ENCODE measurements at regions not wholly inside any gene's neighbourhood (a gene's known extent, or its start where the extent isn't known, plus 50 kb on each side); places are given as distances from the start of the nearest gene placed in this dataset.
"Not testable (repeated sequence)": the region's sequence is repeated elsewhere in the genome, so short reads cannot be mapped to it uniquely, and the experiment has no call there.

- no peak overlapping the region for H3K27ac Mint-ChIP-seq
- POLR2A ChIA-PET = no interaction called here
- peaks cover 17% of the 10 kb centered on the region for H3K9me3 Mint-ChIP-seq
- H3K36me3 Mint-ChIP-seq = peaks cover 11% of the 10 kb centered on the region
- ATAC-seq = peak; percentile 71
- peaks cover 2% of the 10 kb centered on the region; the same call in 1 of the 2 replicates for H3K4me1 Mint-ChIP-seq
- no peak overlapping the region for H3K4me3 Mint-ChIP-seq
- CTCF ChIA-PET = interaction anchor here (0.7 to 1.0 kb wide), 3 partner anchors 59 to 1791 kb away, joined by 3 read pairs; no protein-coding TSS in a partner anchor
- DNase-seq (ENCODE audit: low spot score) = no peak
- peaks cover 21% of the 10 kb centered on the region for H3K27me3 Mint-ChIP-seq (ENCODE audit: low read depth)
- peak; percentile 58 for TF ChIP-seq CTCF (IDR thresholded peaks at IDR 0.05)
- no peak for TF ChIP-seq ZNF396 (CRISPR knock-in tag; IDR thresholded peaks at IDR 0.05; ENCODE audit: borderline replicate concordance)
Observed at GRCh38 chr10:29386342-29386999, 97.6 kb downstream of the LYZL1 start.

- POLR2A ChIA-PET = no interaction called here
- Mint-ChIP-seq H3K4me3 (no peak overlapping the region), H3K4me1 (peaks cover 7% of the 10 kb centered on the region), H3K27ac (peak overlapping the region; percentile 23; the same call in 1 of the 2 replicates), H3K36me3 (peaks cover 11% of the 10 kb centered on the region), H3K27me3 (ENCODE audit: low read depth) (peaks cover 14% of the 10 kb centered on the region), H3K9me3 (peaks cover 17% of the 10 kb centered on the region)
- no peak for ATAC-seq
- CTCF ChIA-PET = interaction anchor here (0.7 to 1.0 kb wide), 2 partner anchors 59 to 191 kb away, joined by 3 read pairs; no protein-coding TSS in a partner anchor
- no peak for DNase-seq (ENCODE audit: low spot score)
- no peak for TF ChIP-seq ZNF138 (CRISPR knock-in tag; conservative IDR thresholded peaks at IDR 0.05)
- no peak for TF ChIP-seq CTCF (IDR thresholded peaks at IDR 0.05)
- TF ChIP-seq NR3C1 (CRISPR knock-in tag; conservative IDR thresholded peaks at IDR 0.05; ENCODE audit: low read depth) = no peak
- TF ChIP-seq ZBTB21 (CRISPR knock-in tag; IDR thresholded peaks at IDR 0.05; ENCODE audit: borderline replicate concordance) = no peak
- no peak for TF ChIP-seq GRHL2 (CRISPR knock-in tag; IDR thresholded peaks at IDR 0.05; ENCODE audit: insufficient replicate concordance, severe bottlenecking)
- TF ChIP-seq ATF2 (CRISPR knock-in tag; IDR thresholded peaks at IDR 0.05; ENCODE audit: borderline replicate concordance, low read depth) = no peak
- no peak for TF ChIP-seq ZNF423 (CRISPR knock-in tag; IDR thresholded peaks at IDR 0.05)
- TF ChIP-seq TEAD1 (CRISPR knock-in tag; IDR thresholded peaks at IDR 0.05) = no peak
- no peak for TF ChIP-seq NR1H2 (CRISPR knock-in tag; IDR thresholded peaks at IDR 0.05)
- no peak for TF ChIP-seq SMAD3 (CRISPR knock-in tag; IDR thresholded peaks at IDR 0.05; ENCODE audit: borderline replicate concordance)
- TF ChIP-seq HMGXB4 (CRISPR knock-in tag; IDR thresholded peaks at IDR 0.05) = no peak
- no peak for TF ChIP-seq ETV6 (CRISPR knock-in tag; IDR thresholded peaks at IDR 0.05)
- TF ChIP-seq ZMAT4 (CRISPR knock-in tag; IDR thresholded peaks at IDR 0.05) = no peak
Observed at GRCh38 chr10:29387269-29387668, 98.4 kb downstream of the LYZL1 start.

DNA sequence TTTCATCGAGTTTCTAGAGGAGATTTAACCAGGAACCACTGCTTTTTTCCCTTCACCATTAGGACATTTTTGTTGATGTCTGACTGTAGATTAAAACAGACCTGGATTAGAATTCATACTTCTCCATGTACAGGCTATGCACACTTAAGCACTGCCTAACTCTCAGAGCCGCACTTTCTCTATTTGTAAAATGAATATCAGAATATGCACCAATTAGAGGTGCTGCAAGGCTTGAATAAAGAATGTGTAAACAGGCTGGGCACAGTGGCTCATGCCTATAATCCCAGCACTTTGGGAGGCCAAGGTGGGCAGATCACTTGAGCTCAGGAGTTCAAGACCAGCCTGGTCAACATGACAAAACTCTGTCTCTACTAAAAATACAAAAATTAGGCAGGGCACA lies 99.2 kb downstream of the LYZL1 start:
- H3K27me3 Mint-ChIP-seq (ENCODE audit: low read depth); H3K4me1 Mint-ChIP-seq; DNase-seq (ENCODE audit: low spot score); H3K36me3 Mint-ChIP-seq; H3K4me3 Mint-ChIP-seq; POLR2A ChIA-PET; ATAC-seq; H3K27ac Mint-ChIP-seq: not testable (repeated sequence)
- CTCF ChIA-PET = interaction anchor here (0.8 to 1.0 kb wide), 2 partner anchors 11 to 362 kb away, joined by 3 read pairs; no protein-coding TSS in a partner anchor
- peaks cover 13% of the 10 kb centered on the region for H3K9me3 Mint-ChIP-seq

Measured in WTC11 (cell line).